GM21528 (cell line): ENCODE measurements at regions not wholly inside any gene's neighbourhood (a gene's known extent, or its start where the extent isn't known, plus 50 kb on each side); places are given as distances from the start of the nearest gene placed in this dataset.

ENCODE experiments used
- ATAC-seq: cut with Tn5 transposase; IDR thresholded peaks from one replicate; pipeline ENCODE4 v1.9.1; 2021; ENCODE audit warnings: mild to moderate bottlenecking, moderate library complexity; ENCODE audit not compliant: unreplicated experiment, low FRiP score

DNA sequence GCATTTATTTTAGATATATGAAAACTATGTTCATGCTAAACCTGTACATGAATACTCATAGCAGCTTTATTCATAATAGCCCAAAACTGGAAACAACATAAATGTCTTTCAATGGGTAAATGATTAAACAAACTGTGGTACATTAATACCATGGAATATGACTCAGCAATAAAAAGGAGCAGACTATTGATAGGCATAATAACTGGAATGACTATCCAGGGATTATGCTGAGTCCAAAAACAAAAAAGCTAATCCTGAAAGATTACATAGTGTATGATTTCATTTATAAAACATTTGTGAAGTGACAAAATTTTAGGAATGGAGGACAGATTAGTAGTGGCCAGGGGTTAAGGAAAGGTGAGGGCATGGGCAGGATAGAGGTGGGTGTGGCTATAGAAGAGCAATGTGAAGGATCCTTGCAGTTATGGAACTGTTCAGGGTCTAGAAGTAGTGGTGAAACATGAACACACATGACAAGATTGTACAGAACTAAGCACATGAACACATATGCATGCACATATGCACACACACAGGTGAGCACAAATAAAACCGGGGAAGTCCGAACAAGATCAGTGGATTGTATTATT, 61.1 kb upstream of the CDKN3 start:
- no peak for ATAC-seq

GRCh38 chr14:54337314-54337713, 59.5 kb upstream of the CDKN3 start:
- ATAC-seq = no peak

GRCh38 chr14:54338696-54339317, 58.0 kb upstream of the CDKN3 start:
- no peak for ATAC-seq

DNA sequence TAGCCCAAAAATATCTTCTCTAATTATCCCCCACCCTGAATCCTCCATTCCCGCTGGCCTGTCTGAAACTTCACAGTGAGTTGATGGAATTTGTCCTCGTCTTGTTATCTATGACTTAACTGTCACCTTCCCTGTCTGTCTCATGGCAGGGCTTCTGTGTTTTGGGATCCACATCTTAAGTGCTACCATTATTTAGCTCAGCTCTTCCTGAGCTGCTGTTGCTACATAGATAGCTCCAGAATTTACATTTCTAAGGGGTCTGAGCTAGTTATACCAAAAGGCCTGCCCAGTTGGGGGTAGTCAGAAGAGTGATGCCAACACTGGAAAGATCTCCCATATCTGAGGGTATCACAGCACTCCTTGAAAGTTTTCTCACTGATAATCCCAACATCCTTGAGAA, 57.0 kb upstream of the CDKN3 start:
- ATAC-seq = no peak

DNA sequence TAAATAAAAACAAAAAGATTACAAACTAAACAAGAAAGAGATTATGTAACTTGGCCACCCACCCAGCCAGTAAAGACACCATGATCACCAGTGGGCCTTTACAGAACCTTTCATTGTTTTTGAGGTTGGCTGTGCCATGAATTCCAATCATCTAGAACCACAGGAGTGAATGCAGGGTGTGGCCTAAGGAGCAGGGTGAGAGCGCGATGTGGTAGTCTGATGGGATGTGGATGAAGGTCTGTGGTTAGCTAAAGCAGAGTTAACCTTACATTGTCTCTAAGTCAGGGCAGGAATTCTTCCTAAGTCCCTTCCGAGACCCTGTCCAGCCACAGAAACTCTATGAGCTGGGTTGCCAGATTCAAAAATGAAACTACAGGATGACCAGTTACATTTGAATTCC, 54.0 kb upstream of the CDKN3 start:
- no peak for ATAC-seq

GRCh38 chr14:54343272-54344121, 53.3 kb upstream of the CDKN3 start:
- no peak for ATAC-seq

GRCh38 chr14:54344445-54344844, 52.4 kb upstream of the CDKN3 start:
- ATAC-seq = no peak

- ATAC-seq = no peak
Measured at GRCh38 chr14:54346257-54346656, 50.5 kb upstream of the CDKN3 start.
